HT1080 (cell line): ENCODE measurements at regions not wholly inside any gene's neighbourhood (a gene's known extent, or its start where the extent isn't known, plus 50 kb on each side); places are given as distances from the start of the nearest gene placed in this dataset.

Source experiments
- DNase-seq: peaks from one replicate; pipeline ENCODE4 v3.0.0-alpha.2; 2015; ENCODE audit warnings: low read depth

DNA sequence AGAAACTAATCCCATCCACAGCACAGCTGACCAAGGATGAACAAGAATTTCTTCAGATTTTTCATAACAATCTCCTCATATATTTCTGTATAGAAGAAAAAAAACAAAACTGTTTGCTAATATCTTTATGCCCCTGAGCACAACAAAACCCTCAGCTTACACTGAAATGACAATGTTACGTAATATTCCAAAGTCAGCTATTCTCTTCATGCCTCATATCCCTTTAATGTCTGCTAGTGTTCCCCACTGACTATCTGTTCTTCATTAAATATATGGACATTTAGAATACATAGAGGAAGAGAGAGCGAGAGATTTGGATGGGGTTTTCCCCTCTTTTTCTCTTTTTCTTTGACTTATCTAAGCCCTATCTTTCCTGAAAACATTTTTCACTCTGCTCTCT lies 87.9 kb upstream of the GULP1 start:
- no peak for DNase-seq

DNA sequence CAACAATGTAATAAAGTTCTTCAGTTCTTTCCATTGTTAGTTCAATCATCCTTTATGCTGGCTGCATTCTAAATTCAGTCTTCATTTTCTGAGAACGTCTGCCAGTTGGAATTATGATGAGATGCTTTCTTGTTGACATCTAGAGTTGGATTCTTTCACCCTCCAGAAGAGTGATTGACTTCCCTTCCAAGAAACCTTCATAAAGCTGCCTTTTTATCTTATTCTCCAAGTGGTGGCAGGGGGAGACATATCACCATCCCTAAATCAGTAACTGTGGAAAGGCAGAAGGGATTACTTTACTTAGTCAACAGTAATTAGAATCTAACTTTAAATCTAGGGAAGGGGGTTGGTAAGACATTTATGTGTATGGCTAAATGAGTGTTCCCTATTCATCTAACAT lies 86.8 kb upstream of the GULP1 start:
- DNase-seq = no peak

DNA sequence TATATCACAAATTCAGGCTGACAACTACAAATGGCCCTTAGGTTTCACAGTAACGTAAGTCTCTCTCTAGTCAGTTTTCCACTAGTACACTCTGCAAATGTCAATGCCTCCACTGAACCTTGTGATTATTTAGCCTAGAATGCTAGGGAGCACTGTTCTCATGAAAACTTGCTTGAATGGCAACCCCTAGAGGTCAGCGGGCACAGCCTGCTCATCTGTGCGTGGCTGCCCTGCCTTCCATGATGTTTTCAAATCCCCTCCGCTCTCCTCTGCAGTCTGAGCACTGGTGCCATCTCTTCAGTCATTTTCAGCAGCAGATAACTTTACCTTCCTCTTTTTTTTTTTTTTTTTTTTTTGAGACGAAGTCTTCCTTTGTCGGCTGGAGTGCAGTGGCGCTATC lies 84.1 kb upstream of the GULP1 start:
- DNase-seq = no peak

GRCh38 chr2:188209218-188209617 lies 82.5 kb upstream of the GULP1 start:
- no peak for DNase-seq

DNA sequence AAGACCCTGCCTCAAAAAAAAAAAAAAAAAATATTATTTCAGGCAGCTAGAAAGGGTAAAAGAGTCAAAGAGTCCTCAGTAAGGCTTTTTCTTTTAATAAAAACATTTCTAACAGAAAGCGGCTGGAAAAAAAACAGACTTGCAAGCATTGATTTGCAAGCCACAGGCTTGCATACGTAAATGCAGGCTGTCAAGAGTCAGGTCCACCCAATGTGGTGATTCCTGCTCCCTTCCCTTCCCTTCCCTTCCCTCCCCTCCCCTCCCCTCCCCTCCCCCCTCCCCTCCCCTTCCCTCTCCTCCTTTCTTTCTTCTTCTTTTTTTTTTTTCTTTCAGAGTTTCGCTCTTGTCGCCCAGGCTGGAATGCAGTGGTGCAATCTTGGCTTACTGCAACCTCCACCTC lies 74.4 kb upstream of the GULP1 start:
- DNase-seq = no peak

GRCh38 chr2:188219541-188219940 lies 72.1 kb upstream of the GULP1 start:
- DNase-seq = no peak

GRCh38 chr2:188220535-188220934 lies 71.1 kb upstream of the GULP1 start:
- no peak for DNase-seq

- no peak for DNase-seq
These were observed 64.0 kb upstream of the GULP1 start for GRCh38 chr2:188227713-188228112.

DNA sequence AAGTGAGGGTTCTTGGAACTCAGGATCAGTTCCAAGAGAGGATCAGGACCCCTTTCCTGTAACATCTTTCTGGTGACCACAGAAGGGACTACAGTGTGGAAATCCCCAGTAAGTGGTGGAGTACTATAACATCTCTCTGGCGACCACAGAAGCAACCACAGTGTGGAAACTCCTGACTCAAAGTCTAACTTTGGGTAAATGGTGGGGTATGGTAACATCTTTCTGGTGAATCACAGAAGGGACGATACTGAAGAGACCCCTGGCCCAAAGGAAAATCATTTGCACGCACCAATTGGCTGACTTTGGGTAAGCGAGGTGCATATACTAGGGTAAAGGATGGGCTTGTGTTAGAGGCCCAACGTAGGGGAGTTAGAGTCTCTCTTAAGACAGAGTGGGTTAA lies 56.3 kb upstream of the GULP1 start:
- no peak for DNase-seq

- no peak for DNase-seq
These were observed 53.3 kb upstream of the GULP1 start for GRCh38 chr2:188238386-188238785.
